Activated T-helper 1 cell treated with anti-CD3 and anti-CD28 coated beads, Interleukin-2, amount 50 U/mL, for 16 hours (primary cell): ENCODE measurements at regions not wholly inside any gene's neighbourhood (a gene's known extent, or its start where the extent isn't known, plus 50 kb on each side); places are given as distances from the start of the nearest gene placed in this dataset.
"Not testable (repeated sequence)": the region's sequence is repeated elsewhere in the genome, so short reads cannot be mapped to it uniquely, and the experiment has no call there.

Experiments used
- DNase-seq, 2 donors: peaks; one replicate each; pipeline ENCODE4 v3.0.0-alpha.2; 2020; ENCODE audit warnings: low read depth in 1 of 2, low spot score in 1 of 2

DNA sequence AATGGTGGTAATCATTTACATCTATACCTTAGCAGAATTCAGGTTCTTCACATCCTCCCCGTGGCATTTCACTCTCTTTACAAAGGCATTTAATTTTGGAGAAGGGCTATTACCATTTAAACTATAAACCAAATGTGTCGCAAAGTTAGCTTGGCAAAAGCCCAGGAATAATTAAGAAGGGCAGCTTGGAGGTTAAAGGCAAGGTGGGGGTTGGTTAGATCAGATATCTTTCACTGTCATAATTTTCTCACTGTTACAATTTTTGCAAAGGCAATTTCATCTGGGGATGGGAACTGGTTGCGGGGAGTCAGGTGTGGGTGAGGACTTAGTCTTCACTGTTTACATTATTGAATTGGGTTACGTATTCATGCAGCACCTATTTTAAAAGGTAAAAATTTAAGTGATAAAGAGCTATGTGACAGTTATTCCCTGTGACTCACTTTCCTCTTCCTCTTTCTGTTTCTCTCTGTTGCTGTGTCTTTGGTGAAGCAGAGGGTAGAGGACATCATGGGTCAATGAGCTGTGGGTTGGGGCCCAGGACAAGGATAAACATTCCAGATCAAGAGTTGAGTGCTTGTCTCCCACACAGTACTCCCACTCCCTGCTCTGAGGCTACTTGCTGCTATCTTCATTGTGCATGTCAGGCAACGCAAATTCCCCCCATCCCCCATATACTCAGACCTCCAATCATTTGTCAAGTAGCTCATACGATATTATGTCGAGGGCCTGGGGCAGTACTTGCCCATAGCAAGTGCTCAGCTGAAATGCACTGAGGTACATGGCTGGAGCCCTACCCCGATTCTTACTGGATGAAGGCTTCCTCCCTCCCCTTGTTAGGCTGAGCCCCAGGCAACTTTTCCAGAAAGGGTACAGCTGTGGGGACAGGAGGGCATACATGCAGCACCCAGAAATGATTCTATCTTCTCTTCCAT lies 223.1 kb upstream of the MYLIP start:
- DNase-seq = no peak

DNA sequence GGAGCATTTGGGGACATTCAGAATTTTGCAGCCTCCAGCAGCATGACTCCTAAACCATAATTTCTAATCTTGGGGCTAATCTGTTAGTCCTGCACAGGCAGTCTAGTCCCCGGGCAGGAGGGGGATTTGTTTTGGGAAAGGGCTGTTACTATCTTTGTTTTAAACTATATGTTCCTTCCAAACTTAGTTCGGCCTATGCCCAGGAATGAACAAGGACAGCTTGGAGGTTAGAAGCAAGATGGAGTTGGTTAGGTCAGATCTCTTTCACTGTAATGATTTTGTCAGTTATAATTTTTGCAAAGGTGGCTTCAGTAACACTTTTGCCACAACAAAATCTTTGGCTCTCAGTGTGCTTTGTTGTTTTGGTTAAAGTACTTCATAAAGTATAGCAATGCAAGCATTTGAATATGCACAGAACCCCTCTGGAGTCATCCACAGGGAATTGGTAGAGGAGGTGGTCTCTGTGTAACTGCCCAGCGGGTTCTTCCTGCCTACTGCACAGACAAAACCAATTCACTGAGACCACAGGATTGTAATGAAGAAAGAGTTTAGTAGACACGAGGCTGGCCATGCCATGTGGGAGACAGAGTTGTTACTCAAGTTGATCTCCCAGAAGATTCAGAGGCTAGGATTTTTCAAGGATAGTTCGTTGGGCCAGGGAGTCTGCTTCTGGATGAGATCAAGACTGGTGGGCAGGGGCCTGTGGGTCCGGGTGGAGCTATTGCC lies 224.1 kb upstream of the MYLIP start:
- no peak for DNase-seq

DNA sequence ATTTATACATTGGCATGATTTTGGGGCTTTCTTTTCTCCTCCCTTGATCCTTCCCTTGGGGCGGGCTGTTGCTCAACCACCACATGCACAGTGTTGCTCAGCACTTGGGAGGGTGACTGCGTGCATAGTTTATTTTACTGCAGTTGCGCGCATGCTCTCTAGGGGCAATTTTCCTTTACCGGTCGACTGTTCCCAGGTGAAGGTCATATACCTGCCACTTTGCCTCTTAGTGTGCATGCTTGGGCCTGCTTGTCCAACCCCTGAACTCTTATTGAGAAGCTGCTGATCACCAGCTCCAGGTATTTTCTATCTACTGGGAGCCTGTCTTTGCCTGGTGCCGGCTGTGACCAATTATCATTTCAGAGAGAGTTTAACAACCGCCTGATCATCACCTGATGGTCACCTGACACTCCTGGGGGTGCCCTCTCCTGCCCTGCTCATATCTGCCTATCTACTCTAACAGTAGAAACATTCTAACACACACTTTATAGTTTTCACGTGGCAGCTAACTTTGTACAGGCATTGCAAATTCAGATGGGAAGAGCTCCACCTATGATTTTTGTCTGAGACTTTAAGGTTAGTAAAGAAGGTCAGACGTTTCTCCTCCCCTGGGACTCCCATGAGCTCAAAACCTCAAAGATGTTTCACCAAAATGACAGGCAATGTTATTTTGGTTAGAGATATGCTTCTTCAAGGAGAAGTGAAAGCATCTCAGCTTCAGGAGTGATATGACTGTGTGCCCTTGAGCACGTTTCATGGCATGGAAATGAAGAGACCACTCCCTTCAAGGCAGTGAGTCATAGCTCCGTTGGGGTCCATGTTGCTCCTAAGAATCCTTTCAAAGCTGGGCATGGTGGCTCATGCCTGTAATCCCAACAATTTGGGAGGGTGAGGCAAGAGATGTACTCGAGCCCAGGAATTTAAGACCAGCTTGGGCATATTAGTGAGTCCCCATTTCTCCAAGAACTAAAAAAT lies 227.5 kb upstream of the MYLIP start:
- no peak for DNase-seq

DNA sequence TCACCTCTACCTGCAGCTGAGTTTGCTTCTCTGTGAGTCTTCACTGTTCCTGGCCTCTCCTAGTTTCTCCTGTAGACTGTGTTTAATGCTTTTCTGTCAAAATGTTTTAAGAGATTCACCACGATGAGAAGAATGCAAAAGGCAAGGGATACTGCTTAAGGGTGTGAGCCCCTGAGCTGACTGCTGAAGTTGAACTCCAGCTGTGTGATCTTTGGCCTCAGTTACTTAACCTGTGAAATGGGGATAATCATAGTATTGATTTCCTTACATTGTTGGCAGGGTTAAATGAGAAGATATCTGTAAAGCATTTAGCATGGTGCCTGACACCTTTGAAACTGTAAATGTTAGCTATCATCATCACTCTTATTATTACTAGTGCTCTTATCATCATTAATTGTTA lies 230.2 kb upstream of the MYLIP start:
- DNase-seq = no peak

DNA sequence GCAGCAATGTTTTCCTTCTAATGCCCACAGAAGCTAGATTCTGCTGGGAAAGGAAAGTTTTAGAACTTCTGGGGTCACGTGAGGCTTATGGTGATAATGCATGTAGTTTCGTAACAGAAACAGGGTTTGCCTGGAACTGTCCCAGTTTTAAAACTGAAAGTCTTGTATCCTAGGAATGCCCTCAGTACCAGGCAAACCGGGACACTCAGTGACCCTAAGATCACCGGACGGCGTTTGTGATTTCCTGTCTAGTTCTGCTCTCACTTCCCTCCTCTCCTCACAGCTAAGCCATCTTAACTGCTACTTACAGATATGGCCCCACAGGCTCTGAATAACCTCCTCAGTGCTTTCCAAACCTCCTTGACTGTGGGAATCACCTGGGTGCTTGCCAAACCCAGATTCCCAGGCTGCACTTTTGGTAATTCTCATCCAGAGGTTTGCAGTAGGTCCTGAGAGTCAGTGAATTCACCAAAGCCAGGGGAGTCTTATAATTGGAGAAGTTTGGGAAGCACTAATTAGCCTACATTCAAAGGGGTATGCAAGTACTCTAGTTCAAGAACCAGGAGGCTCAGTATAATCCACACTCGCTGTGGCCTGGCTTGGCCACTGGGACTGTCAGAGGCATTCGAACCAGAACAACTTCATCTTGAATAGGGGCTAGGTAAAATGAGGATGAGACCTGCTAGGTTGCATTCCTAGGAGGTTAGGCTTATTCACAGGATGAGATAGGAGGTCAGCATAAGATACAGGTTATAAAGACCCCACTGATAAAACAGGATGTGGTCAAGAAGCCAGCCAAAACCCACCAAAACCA lies 231.6 kb upstream of the MYLIP start:
- no peak for DNase-seq

DNA sequence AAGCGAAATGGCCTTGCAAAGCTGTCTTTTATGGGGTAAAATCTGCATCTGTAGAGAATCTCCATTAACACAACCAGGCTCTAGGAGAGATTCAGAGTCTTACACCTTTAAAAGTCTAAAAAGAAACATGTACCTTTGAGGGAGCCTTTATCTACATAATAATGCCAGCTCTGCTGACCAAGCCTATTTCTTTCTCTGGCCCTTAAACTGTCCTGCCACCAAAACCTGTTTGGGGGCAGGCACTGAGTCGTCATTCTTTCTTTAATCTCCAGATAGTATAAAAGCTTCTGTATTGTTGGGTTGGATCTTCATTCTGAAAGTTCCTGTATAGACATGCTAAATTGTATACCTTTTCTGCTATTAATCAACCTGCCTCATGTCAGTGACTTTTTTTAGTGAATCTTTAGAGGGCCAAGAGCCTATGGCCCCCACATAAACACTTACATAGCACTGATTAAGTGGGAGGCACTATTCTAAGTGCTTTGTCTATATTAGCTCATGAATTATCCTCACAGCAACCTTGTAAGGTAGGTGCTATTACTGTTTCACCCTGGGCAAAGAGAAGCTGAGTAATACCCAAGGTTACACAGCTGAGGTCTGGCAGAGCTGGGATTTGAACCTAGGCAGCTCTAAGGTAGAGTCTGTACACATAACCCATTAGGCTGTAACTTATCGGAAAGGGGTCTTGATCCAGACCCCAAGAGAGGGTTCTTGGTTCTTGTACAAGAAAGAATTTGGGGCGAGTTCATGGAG lies 232.3 kb upstream of the DTNBP1 start:
- no peak for DNase-seq

DNA sequence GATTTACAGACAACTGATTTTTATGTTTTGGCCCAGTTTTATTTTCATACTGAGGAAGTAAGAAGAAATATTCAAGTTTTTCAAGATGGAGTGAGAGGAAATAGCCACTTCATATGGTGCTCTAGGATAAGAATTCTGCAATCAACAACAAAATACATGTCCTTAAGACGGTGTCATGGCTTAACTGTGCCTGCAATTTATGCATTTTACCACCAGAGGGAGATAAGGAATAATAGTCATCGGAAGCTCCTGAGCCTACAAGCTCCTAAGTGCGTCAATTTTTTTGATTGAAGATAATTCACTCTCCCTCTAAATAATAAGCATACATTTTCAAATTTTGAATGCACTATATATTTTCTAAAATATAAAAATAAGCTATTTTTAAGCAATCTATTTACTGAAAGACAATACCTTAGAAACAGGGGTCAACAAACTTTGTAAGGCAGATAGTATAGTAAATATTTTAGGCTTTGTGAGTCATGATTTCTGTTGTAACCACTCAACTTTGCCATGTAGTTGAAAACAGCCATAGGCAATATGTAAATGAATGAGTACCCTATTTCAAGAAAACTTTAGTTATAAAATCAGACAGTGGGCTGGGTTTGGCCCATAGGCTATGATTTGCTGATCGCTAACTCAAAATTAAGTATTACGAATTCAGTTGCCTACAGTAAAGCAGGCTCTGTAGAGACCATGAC lies 230.9 kb upstream of the DTNBP1 start:
- no peak for DNase-seq

DNA sequence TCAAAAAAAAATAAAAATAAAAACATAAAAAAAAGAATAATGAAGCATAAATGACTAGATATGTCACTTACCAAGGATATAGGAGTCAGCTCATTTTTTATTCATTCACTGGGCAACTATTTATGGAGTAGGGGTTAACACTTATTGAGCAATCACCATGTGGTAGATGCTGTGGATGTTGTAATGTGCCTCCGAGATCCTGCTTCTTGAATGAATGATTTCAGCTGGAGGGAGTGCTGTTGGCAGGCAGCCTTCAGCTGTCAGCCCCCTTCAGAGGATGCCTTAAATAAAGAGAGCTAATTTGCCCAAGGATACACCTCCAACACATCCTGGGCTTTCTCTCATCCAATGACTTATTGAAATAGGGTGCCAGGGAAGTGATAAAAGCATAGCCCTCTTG lies 229.5 kb upstream of the DTNBP1 start:
- DNase-seq = no peak

DNA sequence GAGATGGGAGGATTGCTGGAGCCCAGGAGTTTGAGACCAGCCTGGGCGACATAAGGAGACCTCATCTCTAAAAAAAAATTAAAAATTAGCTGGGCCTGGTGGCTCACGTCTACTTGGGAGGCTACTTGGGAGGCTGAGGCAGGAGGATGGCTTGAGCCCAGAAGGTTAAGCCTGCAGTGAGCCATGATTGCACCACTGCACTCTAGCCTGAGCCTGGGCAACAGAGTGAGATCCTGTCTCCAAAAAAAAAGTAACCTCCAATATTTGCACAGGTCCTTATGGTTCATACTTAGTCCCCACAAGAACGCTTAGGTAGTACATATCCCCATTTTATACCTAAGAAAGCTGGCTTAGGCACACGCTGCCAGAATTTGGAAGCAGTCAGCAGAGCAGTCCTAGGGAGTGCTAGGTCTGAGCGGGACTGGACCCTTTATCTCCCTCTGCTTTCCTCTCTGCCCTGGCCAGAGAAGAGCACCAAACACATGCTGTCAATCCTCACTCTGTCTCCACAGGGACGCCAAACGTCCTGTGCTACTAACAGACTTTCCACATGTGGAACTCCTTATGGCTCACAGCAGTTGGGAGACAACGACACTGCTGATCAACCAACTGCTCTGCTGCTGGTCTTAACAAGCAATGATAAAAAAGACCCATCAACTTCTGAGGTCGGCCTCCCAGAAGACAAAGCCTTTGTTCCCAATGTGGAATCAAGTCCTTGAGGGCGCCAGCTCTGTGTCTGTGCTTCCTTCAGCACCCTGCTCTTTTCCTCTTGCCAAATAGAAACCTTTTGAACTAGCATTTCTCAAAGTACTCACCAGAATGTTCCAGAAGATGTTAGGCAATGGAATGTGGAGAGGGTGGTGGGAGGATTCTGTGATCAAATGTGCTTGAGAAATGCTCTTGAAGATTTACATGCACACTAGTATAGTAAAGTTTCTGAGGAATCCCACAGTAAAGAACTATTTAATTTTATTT lies 226.3 kb upstream of the DTNBP1 start:
- no peak for DNase-seq

DNA sequence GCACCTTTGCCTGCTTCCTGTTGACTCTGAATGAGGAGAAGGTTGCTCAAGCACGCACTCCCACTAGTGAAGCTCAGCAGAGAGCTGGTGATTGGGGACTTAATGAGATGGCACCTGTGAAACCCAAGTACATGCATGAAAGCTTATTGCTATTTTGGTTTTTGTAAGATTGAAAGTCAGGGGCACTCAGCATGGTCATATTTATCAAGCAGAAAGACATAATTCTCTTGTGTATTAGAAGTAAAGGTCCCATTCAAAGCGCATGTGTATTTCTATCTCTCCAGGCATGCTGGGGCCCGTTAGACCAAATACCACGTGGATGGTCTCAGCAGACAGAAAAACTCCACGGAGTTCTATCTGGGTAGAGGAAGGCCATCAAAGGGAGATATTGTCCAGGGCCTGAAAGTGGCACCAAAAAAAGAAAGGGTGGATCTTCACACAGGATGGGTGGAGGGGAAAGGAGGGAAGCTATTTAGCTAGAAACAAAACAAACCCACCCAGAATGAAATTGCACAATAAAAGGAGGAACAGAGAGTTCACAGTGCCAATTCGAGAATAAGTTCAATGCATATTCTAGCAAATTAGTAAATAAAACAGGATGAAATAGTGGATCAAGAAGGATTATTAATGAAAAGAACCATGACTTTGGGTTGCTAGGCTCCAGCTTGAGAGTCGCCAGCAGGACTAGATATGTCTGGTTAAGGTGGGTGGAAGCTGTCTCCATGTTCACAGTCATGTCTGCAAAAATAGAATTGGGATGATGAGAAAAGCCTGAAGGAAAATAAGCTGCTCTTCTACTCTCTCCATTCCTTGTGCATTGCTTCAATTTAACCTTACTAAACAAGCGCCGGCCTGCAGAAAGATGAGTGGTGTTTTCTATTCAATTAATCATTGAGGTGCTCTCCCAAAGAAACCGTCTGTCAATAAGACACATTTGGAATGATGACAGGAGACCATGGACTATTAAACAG lies 224.9 kb upstream of the DTNBP1 start:
- DNase-seq = no peak

DNA sequence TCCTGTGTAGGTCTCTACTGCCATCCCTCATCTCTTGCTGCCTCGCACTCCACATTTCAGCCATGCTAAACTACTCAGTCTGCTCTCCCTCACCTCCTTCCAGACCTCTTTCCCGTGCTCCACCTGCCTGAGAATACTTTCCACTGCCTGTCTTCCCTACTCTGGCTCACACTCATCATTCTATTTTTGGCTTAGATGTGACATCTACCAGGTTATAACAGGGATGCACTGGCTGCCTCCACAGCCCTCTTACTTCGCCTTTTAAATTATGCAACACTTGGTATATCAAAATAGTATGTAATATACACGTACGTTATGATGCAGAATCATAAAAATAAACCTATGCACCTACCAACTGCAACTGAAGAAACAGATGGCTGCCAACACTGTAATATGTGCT lies 222.8 kb upstream of the DTNBP1 start:
- DNase-seq = no peak

DNA sequence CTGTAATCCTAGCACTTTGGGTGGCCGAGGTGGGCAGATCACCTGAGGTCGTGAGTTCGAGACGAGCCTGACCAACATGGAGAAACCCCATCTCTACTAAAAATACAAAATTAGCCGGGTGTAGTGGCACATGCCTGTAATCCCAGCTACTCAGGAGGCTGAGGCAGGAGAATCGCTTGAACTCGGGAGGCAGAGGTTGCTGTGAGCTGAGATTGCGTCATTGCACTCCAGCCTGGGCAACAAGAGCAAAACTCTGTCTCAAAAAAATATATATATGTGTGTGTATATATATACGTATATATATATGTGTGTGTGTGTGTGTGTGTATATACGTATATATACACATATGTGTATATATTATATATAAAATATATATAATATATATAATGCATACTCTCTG lies 220.8 kb upstream of the DTNBP1 start:
- DNase-seq = not testable (repeated sequence)

DNA sequence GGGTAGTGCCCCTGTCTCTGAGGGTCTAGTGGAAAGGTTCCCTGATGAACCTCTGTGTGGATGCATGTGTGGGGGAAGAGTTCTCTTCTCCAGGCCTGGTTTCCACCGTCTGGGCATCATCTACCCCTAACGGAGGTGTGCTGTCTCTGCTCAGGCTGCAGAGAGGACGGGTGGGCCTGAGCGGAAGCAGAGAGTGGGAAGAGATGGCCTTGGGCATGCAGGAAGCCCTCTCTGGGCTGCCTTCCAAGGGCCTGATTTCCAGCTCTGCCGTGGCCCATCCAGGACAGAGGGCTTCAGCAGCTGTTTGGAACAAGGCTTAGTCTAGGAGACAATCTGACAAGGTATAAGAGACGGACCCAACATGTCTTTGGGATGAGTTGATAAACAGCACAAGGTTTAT lies 220.1 kb upstream of the DTNBP1 start:
- DNase-seq = no peak

DNA sequence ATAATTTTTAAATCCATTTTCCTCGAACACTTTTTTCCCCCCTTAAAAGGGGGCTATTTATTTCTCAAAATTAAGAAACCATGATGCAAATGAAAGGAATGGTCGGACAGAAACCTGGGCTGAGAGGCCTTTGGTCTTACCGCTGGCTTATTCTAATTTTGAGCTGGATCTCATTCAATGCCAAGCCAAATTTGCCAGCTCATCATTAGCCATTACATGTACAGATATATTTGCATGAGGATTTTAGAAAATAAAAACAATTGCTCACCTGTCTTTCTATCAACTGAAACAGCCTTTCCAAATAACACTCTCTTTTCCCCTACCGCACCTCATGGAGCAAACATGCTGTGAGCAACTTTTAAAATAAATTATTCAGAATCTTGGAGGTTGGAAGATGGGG lies 219.5 kb upstream of the DTNBP1 start:
- DNase-seq = no peak

DNA sequence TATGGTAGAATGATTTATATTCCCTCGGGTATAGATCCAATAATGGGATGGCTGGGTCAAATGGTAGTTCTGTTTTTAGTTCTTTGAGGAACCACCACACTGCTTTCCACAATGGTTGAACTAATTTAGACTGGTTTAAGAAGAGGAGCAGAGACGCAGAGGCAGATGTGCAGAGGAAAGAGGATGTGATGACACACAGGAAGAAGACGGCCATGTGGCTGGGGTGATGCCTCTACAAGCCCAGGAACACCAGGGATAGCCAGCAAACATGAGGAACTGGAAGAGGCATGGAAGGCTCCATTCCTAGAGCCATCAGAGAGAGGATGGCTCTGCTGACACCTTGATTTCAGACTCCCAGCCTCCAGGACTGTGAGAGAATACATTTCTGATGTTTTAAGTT lies 218.3 kb upstream of the DTNBP1 start:
- no peak for DNase-seq

DNA sequence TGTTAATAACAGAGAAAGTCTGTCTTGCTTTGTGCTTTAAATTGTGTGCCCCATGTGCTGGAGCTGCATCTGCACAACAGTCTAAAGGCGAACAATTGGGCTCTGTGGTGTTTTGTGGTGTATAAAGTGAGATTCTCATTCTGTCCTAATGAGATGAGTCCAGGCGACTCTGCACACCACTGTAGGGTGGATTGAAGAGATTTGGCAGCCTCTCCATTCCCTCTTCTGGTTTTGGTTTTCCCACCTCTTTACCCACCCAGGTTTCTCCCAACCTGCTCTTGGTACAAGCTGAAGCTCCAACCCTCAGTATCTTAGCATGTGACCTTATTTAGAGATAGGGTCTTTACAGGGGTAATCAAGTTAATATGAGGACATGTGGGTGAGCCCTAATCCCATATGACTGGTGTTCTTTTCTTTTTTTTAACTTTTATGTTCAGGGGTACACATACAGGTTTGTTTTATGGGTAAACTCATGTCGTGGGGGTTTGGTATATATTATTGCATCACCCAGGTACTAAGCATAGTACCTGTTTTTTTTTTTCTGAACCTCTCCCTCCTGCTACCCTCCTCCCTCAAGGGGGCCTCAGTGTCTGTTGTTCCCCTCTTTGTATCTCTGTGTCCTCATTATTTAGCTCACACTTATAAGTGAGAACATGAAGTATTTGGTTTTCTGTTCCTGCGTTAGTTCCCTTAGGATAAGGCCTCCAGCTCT lies 217.6 kb upstream of the DTNBP1 start:
- DNase-seq = no peak
